Panc1 (cell line): ENCODE measurements at regions not wholly inside any gene's neighbourhood (a gene's known extent, or its start where the extent isn't known, plus 50 kb on each side); places are given as distances from the start of the nearest gene placed in this dataset.

Experiments
- ATAC-seq: fragments of 200-7000 bp; cut with Tn5 transposase; 2 replicates; pipeline ENCODE4 v1.9.1; 2020; ENCODE audit warnings: mild to moderate bottlenecking, moderate library complexity
- BruUV-seq: library from RNA; stranded (reverse); fragments of 400-500 nt; replicated peaks from 2 replicates; lab custom pipeline; 2021; lab: Mats Ljungman, UMichigan
- CTCF ChIA-PET: fragments of 300-600 bp; sonication (Branson Sonifier 250); formaldehyde crosslinking; loops from one replicate; lab custom pipeline; 2022; ENCODE audit warnings: antibody characterized with exemption; lab: Charles Lee
- POLR2A ChIA-PET: fragments of 300-600 bp; sonication (Branson Sonifier 250); formaldehyde crosslinking; loops from one replicate; lab custom pipeline; 2022; ENCODE audit warnings: antibody characterized with exemption; lab: Charles Lee
- DNase-seq: peaks from one replicate; pipeline ENCODE4 v3.0.0-alpha.2; 2010; ENCODE audit warnings: low read depth, low spot score
- H3K27ac ChIP-seq: 2 replicates; pipeline ENCODE4 v1.5.1; 2011; ENCODE audit warnings: mild to moderate bottlenecking, low read length, inconsistent platforms
- H3K27me3 ChIP-seq: fragments of 200-500 bp; sonication (Bioruptor generic); 2 replicates; pipeline ENCODE4 v1.6.0; 2014; ENCODE audit warnings: low read length, inconsistent platforms; ENCODE audit not compliant: control insufficient read depth, insufficient read depth
- H3K36me3 ChIP-seq: fragments of 200-500 bp; sonication (Bioruptor generic); 2 replicates; pipeline ENCODE4 v1.5.1; 2014; ENCODE audit warnings: inconsistent platforms, mild to moderate bottlenecking, low read length, moderate library complexity; ENCODE audit not compliant: control insufficient read depth, insufficient read depth
- H3K4me1 ChIP-seq: 2 replicates; pipeline ENCODE4 v1.5.1; 2011; ENCODE audit warnings: inconsistent platforms, mild to moderate bottlenecking, low read length, moderate library complexity; ENCODE audit not compliant: control insufficient read depth, insufficient read depth
- H3K4me3 ChIP-seq, 2 experiments: 2 replicates each; pipeline ENCODE4 v1.5.1; 2011 to 2012; ENCODE audit warnings: low read depth in 2 of 2, low read length in 2 of 2, mild to moderate bottlenecking in 2 of 2, inconsistent platforms in 1 of 2, moderate library complexity in 1 of 2
- H3K9me3 ChIP-seq: fragments of 200-500 bp; sonication (Bioruptor generic); 2 replicates; pipeline ENCODE4 v1.5.1; 2014; ENCODE audit warnings: low read depth, mild to moderate bottlenecking, inconsistent platforms, low read length, moderate library complexity; ENCODE audit not compliant: control insufficient read depth, insufficient read depth
- CTCF ChIP-seq: fragments of 450-650 bp; IDR thresholded peaks from 2 replicates; pipeline ENCODE4 v1.5.1; 2017; ENCODE audit warnings: mild to moderate bottlenecking
- POLR2AphosphoS5 ChIP-seq: IDR thresholded peaks from 2 replicates; pipeline ENCODE4 v1.6.1; 2012; ENCODE audit warnings: mild to moderate bottlenecking, low read depth, low read length, moderate library complexity
- REST ChIP-seq, 2 experiments: IDR thresholded peaks; 2 replicates each; pipeline ENCODE4 v1.6.1; 2011 to 2012; ENCODE audit warnings: low read depth in 2 of 2, control low read depth in 1 of 2, low read length in 1 of 2, mild to moderate bottlenecking in 1 of 2, moderate library complexity in 1 of 2; ENCODE audit not compliant: insufficient read depth in 1 of 2
- SIN3A ChIP-seq: IDR thresholded peaks from 2 replicates; pipeline ENCODE4 v1.6.1; 2012; ENCODE audit warnings: low read depth, mild to moderate bottlenecking, low read length, moderate library complexity, borderline replicate concordance; ENCODE audit not compliant: insufficient read depth
- TCF7L2 ChIP-seq: IDR thresholded peaks from 2 replicates; pipeline ENCODE4 v1.6.1; 2011; ENCODE audit warnings: mild to moderate bottlenecking, low read depth, low read length, inconsistent platforms
- in situ Hi-C: cut with HindIII; loops from 2 replicates; pipeline ENCODE4 v1.10.0; 2016; ENCODE audit warnings: low sequenced_read_pairs, low pct_unique_long_range_greater_than_20kb
- intact Hi-C: fragments of 100-400 bp; cut with micrococcal nuclease; formaldehyde crosslinking; loops from one replicate; pipeline ENCODE4 v1.10.0; 2022; ENCODE audit not compliant: unreplicated experiment

GRCh38 chr13:62434081-62434480, 1018.4 kb upstream of the PCDH20 start:
- no peaks in the 10 kb centered on the region for H3K9me3 ChIP-seq
- ChIA-PET CTCF (no interaction called here), POLR2A (no interaction called here)
- intact Hi-C loops (no loop called here), in situ Hi-C loops (no loop called here)
- DNase-seq (no peak), ATAC-seq (no peak)
- no TSS peak for BruUV-seq
- H3K27ac ChIP-seq, result no peak overlapping the region
- no peaks in the 10 kb centered on the region for H3K4me1 ChIP-seq
- no peak overlapping the region for H3K4me3 ChIP-seq
- H3K36me3 ChIP-seq, result no peaks in the 10 kb centered on the region
- H3K27me3 ChIP-seq, result no peaks in the 10 kb centered on the region
- TF ChIP-seq REST (IDR thresholded peaks at IDR 0.05; ENCODE audit: insufficient read depth in 1 of 2, low read depth in 2 of 2, low read length in 1 of 2), result no peak
- TF ChIP-seq TCF7L2, result no peak
- no peak for TF ChIP-seq CTCF
- TF ChIP-seq SIN3A, result no peak
- no peak for TF ChIP-seq POLR2AphosphoS5

GRCh38 chr13:62433660-62434059, 1018.0 kb upstream of the PCDH20 start:
- no peaks in the 10 kb centered on the region for H3K4me1 ChIP-seq
- TF ChIP-seq POLR2AphosphoS5, result no peak
- TF ChIP-seq CTCF, result no peak
- no peak for TF ChIP-seq REST (IDR thresholded peaks at IDR 0.05; ENCODE audit: insufficient read depth in 1 of 2, low read depth in 2 of 2, low read length in 1 of 2)
- TF ChIP-seq SIN3A, result no peak
- no peak for TF ChIP-seq TCF7L2
- intact Hi-C loops, result no loop called here
- ATAC-seq, result no peak
- no peak overlapping the region for H3K4me3 ChIP-seq
- DNase-seq, result no peak
- BruUV-seq, result no TSS peak
- CTCF ChIA-PET, result no interaction called here
- H3K27ac ChIP-seq, result no peak overlapping the region
- in situ Hi-C loops, result no loop called here
- H3K9me3 ChIP-seq, result no peaks in the 10 kb centered on the region
- no peaks in the 10 kb centered on the region for H3K36me3 ChIP-seq
- POLR2A ChIA-PET, result no interaction called here
- H3K27me3 ChIP-seq, result no peaks in the 10 kb centered on the region
